ENCODE measurements at regions not wholly inside any gene's neighbourhood (a gene's known extent, or its start where the extent isn't known, plus 50 kb on each side); places are given as distances from the start of the nearest gene placed in this dataset.

DNA sequence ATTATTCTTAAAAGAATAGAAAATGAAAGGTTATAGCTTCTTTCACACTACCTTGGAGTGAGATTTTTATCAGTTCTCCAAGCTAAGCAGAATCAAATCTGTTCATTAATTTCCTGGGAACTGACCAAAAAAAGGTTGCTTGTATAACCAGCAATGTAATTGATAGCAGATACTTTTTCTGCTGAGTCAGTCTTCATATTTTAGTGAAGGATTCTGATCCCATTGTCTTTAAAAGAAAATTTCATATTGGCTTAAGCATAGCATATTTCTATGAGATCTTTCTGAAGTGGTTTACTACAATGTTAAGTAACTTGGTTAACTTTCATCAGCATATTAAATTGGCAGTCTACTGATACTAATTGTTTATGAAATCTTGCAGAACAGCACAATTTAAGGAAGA is 338.0 kb downstream of the TMX3 start:
- no peak overlapping the region for H3K27ac ChIP-seq
- no peak for TF ChIP-seq ZFX (IDR thresholded peaks at IDR 0.05)
- TF ChIP-seq, protein P1, sequence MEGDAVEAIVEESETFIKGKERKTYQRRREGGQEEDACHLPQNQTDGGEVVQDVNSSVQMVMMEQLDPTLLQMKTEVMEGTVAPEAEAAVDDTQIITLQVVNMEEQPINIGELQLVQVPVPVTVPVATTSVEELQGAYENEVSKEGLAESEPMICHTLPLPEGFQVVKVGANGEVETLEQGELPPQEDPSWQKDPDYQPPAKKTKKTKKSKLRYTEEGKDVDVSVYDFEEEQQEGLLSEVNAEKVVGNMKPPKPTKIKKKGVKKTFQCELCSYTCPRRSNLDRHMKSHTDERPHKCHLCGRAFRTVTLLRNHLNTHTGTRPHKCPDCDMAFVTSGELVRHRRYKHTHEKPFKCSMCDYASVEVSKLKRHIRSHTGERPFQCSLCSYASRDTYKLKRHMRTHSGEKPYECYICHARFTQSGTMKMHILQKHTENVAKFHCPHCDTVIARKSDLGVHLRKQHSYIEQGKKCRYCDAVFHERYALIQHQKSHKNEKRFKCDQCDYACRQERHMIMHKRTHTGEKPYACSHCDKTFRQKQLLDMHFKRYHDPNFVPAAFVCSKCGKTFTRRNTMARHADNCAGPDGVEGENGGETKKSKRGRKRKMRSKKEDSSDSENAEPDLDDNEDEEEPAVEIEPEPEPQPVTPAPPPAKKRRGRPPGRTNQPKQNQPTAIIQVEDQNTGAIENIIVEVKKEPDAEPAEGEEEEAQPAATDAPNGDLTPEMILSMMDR (conservative IDR thresholded peaks at IDR 0.05) = no peak

DNA sequence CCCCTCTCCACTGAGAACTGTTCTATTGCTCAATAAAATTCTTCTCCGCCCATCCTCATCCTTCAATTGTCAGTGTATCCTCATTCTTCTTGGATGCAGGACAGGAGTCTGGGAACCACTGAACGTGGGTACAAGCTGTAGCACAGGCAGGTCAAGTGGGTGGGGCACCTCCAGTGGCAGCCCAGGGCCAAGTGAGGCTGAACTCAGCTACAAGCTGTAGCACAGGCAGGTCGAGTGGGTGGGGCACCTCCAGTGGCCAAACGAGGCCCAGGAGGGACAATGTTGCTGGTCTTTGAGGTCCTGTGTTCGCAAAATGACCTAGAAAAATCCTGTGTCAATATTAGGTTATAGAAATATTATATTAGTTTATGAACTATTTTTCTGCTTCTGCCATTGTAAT is 352.0 kb downstream of the TMX3 start:
- TF ChIP-seq ZFX (IDR thresholded peaks at IDR 0.05) = no peak
- TF ChIP-seq, protein P1 (conservative IDR thresholded peaks at IDR 0.05) = no peak
- no peak overlapping the region for H3K27ac ChIP-seq

GRCh38 chr18:68355637-68356036 is 359.3 kb downstream of the TMX3 start:
- H3K27ac ChIP-seq = no peak overlapping the region
- no peak for TF ChIP-seq ZFX (IDR thresholded peaks at IDR 0.05)
- TF ChIP-seq, protein P1 (conservative IDR thresholded peaks at IDR 0.05) = no peak

DNA sequence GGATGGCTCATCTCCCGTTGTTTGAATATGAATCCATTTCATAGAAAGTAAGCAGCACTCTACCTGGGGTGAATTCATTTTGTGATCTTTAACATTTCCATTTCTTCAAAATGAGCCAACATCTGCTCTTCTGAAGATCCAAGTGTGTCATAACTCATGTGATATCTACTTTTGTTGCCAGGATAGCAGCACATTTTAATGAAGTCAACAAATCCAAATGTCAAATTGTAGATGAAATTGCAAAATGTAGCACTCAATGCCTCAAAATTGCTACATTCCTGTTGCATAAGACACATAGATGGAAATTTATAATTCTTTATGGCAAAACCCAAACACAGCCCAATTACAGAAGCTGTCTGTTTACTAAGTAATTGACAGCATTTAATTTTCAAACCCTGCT is 360.7 kb downstream of the TMX3 start:
- TF ChIP-seq, protein P1 (conservative IDR thresholded peaks at IDR 0.05) = no peak
- no peak for TF ChIP-seq ZFX (IDR thresholded peaks at IDR 0.05)
- no peak overlapping the region for H3K27ac ChIP-seq

DNA sequence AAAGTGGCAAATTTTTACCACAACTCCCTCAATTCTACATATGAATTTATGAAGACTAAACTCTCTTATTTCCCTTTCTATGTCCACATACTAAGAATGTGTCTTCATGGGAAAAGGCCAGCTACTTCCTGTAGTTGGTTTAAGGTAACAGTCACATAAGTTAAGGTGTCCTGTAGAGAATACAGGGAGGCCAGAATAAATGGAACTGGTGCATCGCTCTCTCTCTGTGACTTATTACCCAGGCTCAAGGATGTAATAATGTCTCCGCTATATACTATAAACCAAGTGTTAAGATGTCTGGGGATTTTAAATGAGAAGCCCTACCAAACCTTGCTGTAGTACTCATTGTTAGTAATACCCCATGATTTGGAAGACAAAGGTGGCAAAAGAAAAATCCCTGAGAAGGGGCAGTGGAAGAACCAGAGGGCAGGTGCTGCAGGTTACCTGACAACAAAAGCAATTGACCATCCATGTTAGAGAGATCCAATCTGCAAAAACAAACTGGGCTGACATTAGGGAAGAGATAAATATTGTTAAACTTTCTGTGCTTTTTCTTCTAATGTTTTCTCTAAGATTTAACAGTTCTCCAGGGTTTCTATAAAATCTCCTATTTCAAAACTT is 372.8 kb downstream of the TMX3 start:
- no peak for TF ChIP-seq ZFX (IDR thresholded peaks at IDR 0.05)
- TF ChIP-seq, protein P1 (conservative IDR thresholded peaks at IDR 0.05) = no peak
- no peak overlapping the region for H3K27ac ChIP-seq

GRCh38 chr18:68340606-68341005 is 374.3 kb downstream of the TMX3 start:
- no peak for TF ChIP-seq ZFX (IDR thresholded peaks at IDR 0.05)
- TF ChIP-seq, protein P1 (conservative IDR thresholded peaks at IDR 0.05) = no peak
- no peak overlapping the region for H3K27ac ChIP-seq

DNA sequence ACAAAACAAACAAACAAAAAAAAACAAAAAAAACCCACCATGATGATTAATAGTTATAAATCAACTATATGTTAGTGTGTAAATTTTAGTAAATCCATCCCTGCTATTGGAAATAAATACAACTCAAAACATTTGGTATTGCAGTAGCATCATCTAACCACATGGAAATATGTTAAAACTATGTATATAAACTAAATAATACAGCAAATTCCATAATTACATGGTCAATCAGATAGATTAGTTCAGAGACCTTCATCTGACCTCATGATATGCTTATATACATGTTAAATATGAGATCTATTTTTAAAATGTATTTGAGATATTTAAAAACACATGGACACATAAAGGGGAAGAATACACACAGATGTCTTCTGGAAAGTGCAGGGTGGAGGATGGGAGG is 384.2 kb downstream of the TMX3 start:
- no peak overlapping the region for H3K27ac ChIP-seq
- TF ChIP-seq ZFX (IDR thresholded peaks at IDR 0.05) = no peak
- TF ChIP-seq, protein P1 (conservative IDR thresholded peaks at IDR 0.05) = no peak

All from C4-2B (cell line).